Keratinocyte (primary cell): ENCODE measurements at regions not wholly inside any gene's neighbourhood (a gene's known extent, or its start where the extent isn't known, plus 50 kb on each side); places are given as distances from the start of the nearest gene placed in this dataset.

Source experiments
- EZH2 ChIP-seq: IDR thresholded peaks from one replicate; pipeline ENCODE4 v1.6.1; 2012; ENCODE audit warnings: inconsistent platforms, mild to moderate bottlenecking, low read length, moderate library complexity
- TF ChIP-seq, protein P1 (sequence below), 3 experiments: IDR thresholded peaks in 1 of 3; conservative IDR thresholded peaks in 1 of 3; optimal IDR thresholded peaks in 1 of 3; 2 replicates in 2 of 3; 3 replicates in 1 of 3; pipeline versions ENCODE3 to v1.5.1; 2011; ENCODE audit warnings: low read length in 3 of 3, mild to moderate bottlenecking in 3 of 3, moderate library complexity in 2 of 3, control low read depth in 1 of 3, inconsistent platforms in 1 of 3; ENCODE audit not compliant: insufficient read depth in 2 of 3; ENCODE audit errors: extremely low read depth in 1 of 3

DNA sequence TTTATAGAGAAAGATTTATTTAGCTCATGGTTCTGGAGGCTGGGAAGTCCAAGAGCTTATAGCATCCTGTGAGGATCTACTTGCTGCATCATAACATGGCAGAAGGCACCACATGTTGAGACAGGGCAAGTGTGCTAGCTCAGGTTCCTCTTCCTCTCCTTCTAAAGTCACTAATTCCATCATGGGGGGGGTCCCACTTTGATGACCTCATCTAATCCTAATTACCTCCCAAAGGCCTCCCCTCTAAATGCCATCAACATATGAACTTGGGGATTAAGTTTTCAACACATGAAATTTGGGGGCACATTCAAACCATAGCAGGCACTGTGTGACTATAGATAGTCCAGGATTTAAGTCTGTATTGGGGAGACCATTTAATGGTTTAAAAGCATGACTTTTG, 297.1 kb upstream of the ROPN1 start:
- TF ChIP-seq, protein P1, sequence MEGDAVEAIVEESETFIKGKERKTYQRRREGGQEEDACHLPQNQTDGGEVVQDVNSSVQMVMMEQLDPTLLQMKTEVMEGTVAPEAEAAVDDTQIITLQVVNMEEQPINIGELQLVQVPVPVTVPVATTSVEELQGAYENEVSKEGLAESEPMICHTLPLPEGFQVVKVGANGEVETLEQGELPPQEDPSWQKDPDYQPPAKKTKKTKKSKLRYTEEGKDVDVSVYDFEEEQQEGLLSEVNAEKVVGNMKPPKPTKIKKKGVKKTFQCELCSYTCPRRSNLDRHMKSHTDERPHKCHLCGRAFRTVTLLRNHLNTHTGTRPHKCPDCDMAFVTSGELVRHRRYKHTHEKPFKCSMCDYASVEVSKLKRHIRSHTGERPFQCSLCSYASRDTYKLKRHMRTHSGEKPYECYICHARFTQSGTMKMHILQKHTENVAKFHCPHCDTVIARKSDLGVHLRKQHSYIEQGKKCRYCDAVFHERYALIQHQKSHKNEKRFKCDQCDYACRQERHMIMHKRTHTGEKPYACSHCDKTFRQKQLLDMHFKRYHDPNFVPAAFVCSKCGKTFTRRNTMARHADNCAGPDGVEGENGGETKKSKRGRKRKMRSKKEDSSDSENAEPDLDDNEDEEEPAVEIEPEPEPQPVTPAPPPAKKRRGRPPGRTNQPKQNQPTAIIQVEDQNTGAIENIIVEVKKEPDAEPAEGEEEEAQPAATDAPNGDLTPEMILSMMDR (optimal IDR thresholded peaks at IDR 0.05 in 1 of 3, IDR thresholded peaks at IDR 0.05 in 1 of 3, conservative IDR thresholded peaks at IDR 0.05 in 1 of 3; ENCODE audit: extremely low read depth in 1 of 3, insufficient read depth in 2 of 3, low read length in 3 of 3) = no peak
- no peak for TF ChIP-seq EZH2
